Natural killer cell treated with Interleukin-12 subunit alpha and Interleukin-12 subunit beta and Interleukin-15 and Interleukin-18, amount 100 ng/mL, for 72 hours (primary cell): ENCODE measurements at regions not wholly inside any gene's neighbourhood (a gene's known extent, or its start where the extent isn't known, plus 50 kb on each side); places are given as distances from the start of the nearest gene placed in this dataset.

ENCODE experiments used
- ATAC-seq, 2 donors: fragments of 150-1000 bp; cut with Tn5 transposase in 1 of 2; sonication (Bioruptor Pico), chemical (Tn5 transposase) in 1 of 2; 2 replicates each; pipeline ENCODE4 v1.10.0; 2021
- DNase-seq: peaks from one replicate; pipeline ENCODE4 v3.0.0; 2022; ENCODE audit warnings: low spot score
- H3K27ac Mint-ChIP-seq, 2 donors: 1 replicate in 1 of 2; 2 replicates in 1 of 2; pipeline ENCODE4 v1.8.0; 2022; ENCODE audit warnings: mixed read lengths in 2 of 2, mild to moderate bottlenecking in 1 of 2, moderate library complexity in 1 of 2
- H3K27me3 Mint-ChIP-seq, 2 donors: 1 replicate in 1 of 2; 2 replicates in 1 of 2; pipeline ENCODE4 v1.8.0; 2022; ENCODE audit warnings: mixed read lengths in 2 of 2
- H3K36me3 Mint-ChIP-seq: one replicate; pipeline ENCODE4 v1.8.0; 2022; ENCODE audit warnings: mixed read lengths
- H3K4me1 Mint-ChIP-seq, 2 donors: 1 replicate in 1 of 2; 2 replicates in 1 of 2; pipeline ENCODE4 v1.8.0; 2022; ENCODE audit warnings: low read depth in 2 of 2, mixed read lengths in 2 of 2, mild to moderate bottlenecking in 1 of 2
- H3K4me3 Mint-ChIP-seq: one replicate; pipeline ENCODE4 v1.8.0; 2022; ENCODE audit warnings: mixed read lengths
- H3K9me3 Mint-ChIP-seq: 2 replicates; pipeline ENCODE4 v1.8.0; 2022; ENCODE audit warnings: mixed read lengths

DNA sequence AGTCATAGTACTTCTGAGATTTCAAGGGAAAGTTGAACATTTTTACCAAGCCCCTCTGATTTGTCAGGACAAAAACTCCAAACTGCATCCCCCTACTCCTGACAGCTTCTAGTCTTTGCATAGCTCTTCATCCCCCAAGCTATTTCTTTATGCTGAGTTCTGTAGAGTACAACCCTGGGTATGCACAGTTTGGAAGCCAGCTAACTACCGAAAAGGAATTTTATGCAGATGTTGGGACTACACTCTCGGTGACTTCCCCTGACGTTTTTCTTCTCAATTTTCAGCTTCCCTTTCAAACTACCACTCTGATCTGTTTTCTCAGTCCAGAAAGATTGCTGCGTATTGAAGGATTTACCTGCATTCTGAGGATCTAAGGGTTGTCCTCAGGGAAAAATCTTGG is 1060.2 kb upstream of the ACVR2A start:
- no peak overlapping the region for H3K4me3 Mint-ChIP-seq
- peaks cover 27% of the 10 kb centered on the region for H3K9me3 Mint-ChIP-seq
- no peaks in the 10 kb centered on the region for H3K4me1 Mint-ChIP-seq
- ATAC-seq: no peak
- no peaks in the 10 kb centered on the region for H3K27me3 Mint-ChIP-seq
- no peak overlapping the region for H3K27ac Mint-ChIP-seq
- peaks cover 20% of the 10 kb centered on the region for H3K36me3 Mint-ChIP-seq
- DNase-seq: no peak

GRCh38 chr2:146777181-146777580 is 1067.6 kb upstream of the ACVR2A start:
- no peak for DNase-seq
- Mint-ChIP-seq H3K27ac (no peak overlapping the region), H3K9me3 (peaks cover 6% of the 10 kb centered on the region)

GRCh38 chr2:146776596-146776995 is 1068.2 kb upstream of the ACVR2A start:
- H3K4me3 Mint-ChIP-seq: no peak overlapping the region
- no peaks in the 10 kb centered on the region for H3K4me1 Mint-ChIP-seq
- no peaks in the 10 kb centered on the region for H3K27me3 Mint-ChIP-seq
- no peak for ATAC-seq
- H3K27ac Mint-ChIP-seq: no peak overlapping the region
- H3K9me3 Mint-ChIP-seq: peaks cover 6% of the 10 kb centered on the region
- no peak for DNase-seq
- no peaks in the 10 kb centered on the region for H3K36me3 Mint-ChIP-seq

More at GRCh38 chr2:146777181-146777580, 1067.6 kb upstream of the ACVR2A start:
- Mint-ChIP-seq H3K4me1 (no peaks in the 10 kb centered on the region), H3K36me3 (no peaks in the 10 kb centered on the region), H3K27me3 (no peaks in the 10 kb centered on the region), H3K4me3 (no peak overlapping the region)
- ATAC-seq: no peak

DNA sequence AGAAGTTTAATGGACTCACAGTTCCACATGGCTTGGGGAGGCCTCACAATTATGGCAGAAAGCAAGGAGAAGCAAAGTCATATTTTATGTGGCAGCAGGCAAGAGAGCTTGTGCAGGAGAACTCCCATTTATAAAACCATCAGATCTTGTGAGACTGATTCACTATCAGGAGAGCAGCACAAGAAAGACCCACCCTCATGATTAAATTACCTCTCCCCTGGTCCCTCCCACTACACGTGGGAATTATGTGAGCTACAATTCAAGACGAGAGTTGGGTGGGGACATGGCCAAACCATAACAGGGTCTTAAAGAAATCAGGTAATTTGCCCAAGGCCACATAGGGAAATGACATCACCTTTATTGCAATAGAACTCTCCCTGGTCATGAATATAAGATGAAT is 1073.3 kb upstream of the ACVR2A start:
- H3K4me1 Mint-ChIP-seq: no peaks in the 10 kb centered on the region

GRCh38 chr2:146764301-146764700 is 1080.5 kb upstream of the ACVR2A start:
- DNase-seq (no peak), ATAC-seq (no peak)
- Mint-ChIP-seq H3K27ac (no peak overlapping the region), H3K27me3 (no peaks in the 10 kb centered on the region), H3K36me3 (no peaks in the 10 kb centered on the region), H3K4me1 (no peaks in the 10 kb centered on the region), H3K4me3 (no peak overlapping the region), H3K9me3 (peaks cover 7% of the 10 kb centered on the region)

More for the DNA sequence above, 1073.3 kb upstream of the ACVR2A start:
- H3K4me3 Mint-ChIP-seq: no peak overlapping the region
- no peak overlapping the region for H3K27ac Mint-ChIP-seq
- DNase-seq (no peak), ATAC-seq (no peak)
- no peaks in the 10 kb centered on the region for H3K27me3 Mint-ChIP-seq
- H3K9me3 Mint-ChIP-seq: peaks cover 2% of the 10 kb centered on the region
- no peaks in the 10 kb centered on the region for H3K36me3 Mint-ChIP-seq

DNA sequence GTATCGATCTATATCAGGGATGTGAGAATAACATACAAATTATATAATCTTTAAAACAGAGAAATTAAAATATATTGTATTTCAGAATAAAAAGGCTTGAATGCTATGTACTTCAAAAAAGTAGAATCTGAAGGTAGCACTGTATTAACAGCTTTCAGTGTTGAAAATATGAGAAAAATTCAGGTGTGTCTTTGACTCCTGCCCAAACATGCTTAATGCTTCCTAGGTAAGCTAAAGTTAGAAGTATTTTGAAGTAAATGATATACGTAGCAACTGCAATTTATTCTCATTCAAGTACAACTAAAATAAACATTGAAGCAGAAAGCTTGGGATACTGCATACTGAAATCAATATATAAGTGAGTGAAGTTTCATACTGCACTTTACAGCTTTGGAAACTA is 1082.0 kb upstream of the ACVR2A start:
- no peaks in the 10 kb centered on the region for H3K27me3 Mint-ChIP-seq
- no peaks in the 10 kb centered on the region for H3K36me3 Mint-ChIP-seq
- H3K4me3 Mint-ChIP-seq: no peak overlapping the region
- peaks cover 7% of the 10 kb centered on the region for H3K9me3 Mint-ChIP-seq
- no peak overlapping the region for H3K27ac Mint-ChIP-seq
- no peaks in the 10 kb centered on the region for H3K4me1 Mint-ChIP-seq
- ATAC-seq (no peak), DNase-seq (no peak)

DNA sequence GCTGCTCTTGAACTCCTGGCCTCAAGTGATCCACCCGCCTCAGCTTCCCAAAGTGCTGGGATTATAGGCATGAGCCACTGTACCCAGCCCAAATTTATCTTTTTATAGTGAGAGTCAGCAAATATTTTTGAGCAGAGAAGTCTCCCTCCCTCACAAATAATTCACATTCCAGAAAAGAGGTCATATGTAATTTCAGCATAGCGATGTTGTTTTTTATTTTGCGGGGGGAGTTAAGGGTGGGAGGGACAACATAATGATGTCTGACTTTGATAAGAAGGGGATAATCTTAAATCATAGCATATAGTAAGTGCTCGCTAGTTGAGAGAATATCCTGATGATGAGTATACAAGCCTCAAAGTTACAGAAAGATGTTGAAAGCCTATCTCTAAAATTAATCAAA is 1090.2 kb upstream of the ACVR2A start:
- no peak overlapping the region for H3K4me3 Mint-ChIP-seq
- no peak overlapping the region for H3K27ac Mint-ChIP-seq
- H3K9me3 Mint-ChIP-seq: peaks cover 10% of the 10 kb centered on the region
- no peak for ATAC-seq
- H3K4me1 Mint-ChIP-seq: no peaks in the 10 kb centered on the region
- no peaks in the 10 kb centered on the region for H3K27me3 Mint-ChIP-seq
- no peaks in the 10 kb centered on the region for H3K36me3 Mint-ChIP-seq
- DNase-seq: no peak

DNA sequence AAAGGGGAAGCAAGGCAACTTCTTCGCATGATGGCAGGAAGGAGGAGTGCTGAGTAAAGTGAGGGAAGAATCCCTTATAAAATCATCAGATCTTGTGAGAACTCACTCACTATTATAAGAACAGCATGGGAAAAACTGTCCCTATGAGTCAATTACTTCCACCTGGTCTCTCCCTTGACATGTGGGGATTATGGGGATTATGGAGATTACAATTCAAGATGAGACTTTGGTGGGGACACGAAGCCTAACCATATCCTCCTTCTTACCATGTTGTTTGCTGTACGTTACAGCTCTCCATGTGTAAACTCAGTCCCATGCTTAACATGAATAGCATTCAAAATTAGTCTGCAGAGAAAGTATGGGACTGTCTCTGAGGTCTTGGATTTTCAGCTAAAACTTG is 1096.8 kb upstream of the ACVR2A start:
- H3K27ac Mint-ChIP-seq: no peak overlapping the region
- no peaks in the 10 kb centered on the region for H3K36me3 Mint-ChIP-seq
- no peak overlapping the region for H3K4me3 Mint-ChIP-seq
- no peaks in the 10 kb centered on the region for H3K4me1 Mint-ChIP-seq
- no peak for DNase-seq
- peaks cover 10% of the 10 kb centered on the region for H3K9me3 Mint-ChIP-seq
- no peaks in the 10 kb centered on the region for H3K27me3 Mint-ChIP-seq
- ATAC-seq: no peak

- H3K27ac Mint-ChIP-seq: no peak overlapping the region
- no peaks in the 10 kb centered on the region for H3K9me3 Mint-ChIP-seq
- no peak for ATAC-seq
- no peak for DNase-seq
- no peak overlapping the region for H3K4me3 Mint-ChIP-seq
- H3K36me3 Mint-ChIP-seq: no peaks in the 10 kb centered on the region
- no peaks in the 10 kb centered on the region for H3K4me1 Mint-ChIP-seq
- H3K27me3 Mint-ChIP-seq: no peaks in the 10 kb centered on the region
Observed at GRCh38 chr2:146741260-146741659, 1103.6 kb upstream of the ACVR2A start.

GRCh38 chr2:146734821-146735190 is 1110.0 kb upstream of the ACVR2A start:
- no peak for ATAC-seq
- Mint-ChIP-seq H3K4me1 (no peaks in the 10 kb centered on the region), H3K27me3 (no peaks in the 10 kb centered on the region), H3K36me3 (no peaks in the 10 kb centered on the region), H3K9me3 (no peaks in the 10 kb centered on the region), H3K27ac (no peak overlapping the region), H3K4me3 (no peak overlapping the region)
- DNase-seq: no peak

GRCh38 chr2:146734042-146734820 is 1110.6 kb upstream of the ACVR2A start:
- H3K9me3 Mint-ChIP-seq: no peaks in the 10 kb centered on the region
- H3K4me3 Mint-ChIP-seq: no peak overlapping the region
- H3K27me3 Mint-ChIP-seq: no peaks in the 10 kb centered on the region
- no peak for DNase-seq
- H3K36me3 Mint-ChIP-seq: no peaks in the 10 kb centered on the region
- ATAC-seq: no peak
- no peaks in the 10 kb centered on the region for H3K4me1 Mint-ChIP-seq
- no peak overlapping the region for H3K27ac Mint-ChIP-seq

DNA sequence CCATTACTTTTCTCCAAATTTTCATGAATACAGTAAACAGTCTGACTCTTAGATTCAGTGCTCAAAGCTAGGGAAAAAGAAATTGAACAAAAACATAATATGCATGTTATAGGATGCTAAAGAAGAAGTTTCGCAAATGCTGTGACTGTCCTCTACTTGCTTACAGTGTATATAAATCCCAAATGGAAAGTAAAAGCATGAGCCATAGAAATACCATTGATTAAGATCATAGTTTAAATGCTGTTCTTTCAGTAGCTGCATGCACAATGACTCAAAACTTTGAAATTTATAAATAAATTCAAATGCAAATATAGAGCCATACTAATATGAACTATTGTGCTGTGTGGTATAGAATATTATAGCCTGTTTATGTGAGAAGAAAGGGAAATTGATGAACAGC is 1113.9 kb upstream of the ACVR2A start:
- DNase-seq: no peak
- H3K4me3 Mint-ChIP-seq: no peak overlapping the region
- ATAC-seq: no peak
- no peak overlapping the region for H3K27ac Mint-ChIP-seq
- H3K4me1 Mint-ChIP-seq: no peaks in the 10 kb centered on the region
- no peaks in the 10 kb centered on the region for H3K36me3 Mint-ChIP-seq
- H3K9me3 Mint-ChIP-seq: peaks cover 3% of the 10 kb centered on the region
- no peaks in the 10 kb centered on the region for H3K27me3 Mint-ChIP-seq

DNA sequence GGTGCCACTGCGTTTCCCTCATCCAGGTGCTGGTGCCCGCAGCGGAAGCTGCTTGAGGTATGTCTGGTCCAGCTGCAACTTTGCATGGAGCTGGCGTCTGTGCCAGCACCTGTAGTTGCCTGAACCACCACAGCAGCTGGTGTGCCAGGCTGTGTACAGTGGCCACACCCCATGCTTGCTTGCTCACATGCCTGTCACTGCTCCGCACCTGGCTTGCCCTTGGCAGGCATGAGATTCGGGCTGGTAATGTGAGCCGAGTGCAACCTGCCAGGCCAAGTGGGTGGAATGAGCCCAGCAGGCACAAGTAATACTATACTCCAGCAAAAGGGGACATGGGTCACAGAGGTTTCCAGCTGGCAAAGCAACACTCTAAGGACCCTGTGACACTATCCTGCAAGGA is 1123.3 kb upstream of the ACVR2A start:
- Mint-ChIP-seq H3K4me1 (no peaks in the 10 kb centered on the region), H3K4me3 (no peak overlapping the region), H3K9me3 (peaks cover 7% of the 10 kb centered on the region), H3K36me3 (no peaks in the 10 kb centered on the region), H3K27ac (no peak overlapping the region), H3K27me3 (no peaks in the 10 kb centered on the region)
- no peak for ATAC-seq
- no peak for DNase-seq

- Mint-ChIP-seq H3K4me1 (no peaks in the 10 kb centered on the region), H3K4me3 (no peak overlapping the region), H3K36me3 (no peaks in the 10 kb centered on the region), H3K27me3 (no peaks in the 10 kb centered on the region), H3K27ac (no peak overlapping the region), H3K9me3 (peaks cover 7% of the 10 kb centered on the region)
- no peak for DNase-seq
- no peak for ATAC-seq
Observed at GRCh38 chr2:146720170-146720569, 1124.7 kb upstream of the ACVR2A start.

- H3K4me3 Mint-ChIP-seq: no peak overlapping the region
Observed at GRCh38 chr2:146716591-146716990, 1128.2 kb upstream of the ACVR2A start.

More at GRCh38 chr2:146716591-146716990, 1128.2 kb upstream of the ACVR2A start:
- Mint-ChIP-seq H3K9me3 (peaks cover 9% of the 10 kb centered on the region), H3K27me3 (no peaks in the 10 kb centered on the region), H3K4me1 (no peaks in the 10 kb centered on the region), H3K36me3 (no peaks in the 10 kb centered on the region), H3K27ac (no peak overlapping the region)
- DNase-seq: no peak
- ATAC-seq: no peak
